ENCODE measurements at regions not wholly inside any gene's neighbourhood (a gene's known extent, or its start where the extent isn't known, plus 50 kb on each side); places are given as distances from the start of the nearest gene placed in this dataset.

DNA sequence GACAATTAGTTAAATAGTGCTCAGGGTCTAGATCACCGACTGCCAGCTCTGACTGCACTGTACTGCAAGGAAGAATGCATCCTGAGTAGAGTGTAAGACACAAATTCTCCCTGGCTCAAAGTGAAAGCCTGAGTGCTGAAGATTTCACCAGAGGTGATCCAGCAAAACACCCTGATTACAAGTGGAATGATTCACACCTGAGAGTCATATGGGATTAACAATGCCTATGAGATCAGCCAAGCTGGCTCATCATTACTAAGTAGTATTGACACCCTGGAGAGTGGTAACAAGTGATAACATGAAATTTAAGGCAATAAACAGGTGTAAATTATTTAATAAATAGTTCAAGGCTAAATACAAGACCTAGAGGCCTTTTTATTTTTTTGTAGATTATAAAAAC lies 403.8 kb upstream of the PRR20A start:
- TF ChIP-seq CTCF (IDR thresholded peaks at IDR 0.05) (no peak), POLR2A (IDR thresholded peaks at IDR 0.05) (no peak), POLR2AphosphoS5 (IDR thresholded peaks at IDR 0.05) (no peak), EP300 (IDR thresholded peaks at IDR 0.05) (no peak)

Measured in stomach (tissue), 4 donors.